22Rv1 (cell line): ENCODE measurements at regions not wholly inside any gene's neighbourhood (a gene's known extent, or its start where the extent isn't known, plus 50 kb on each side); places are given as distances from the start of the nearest gene placed in this dataset.

ENCODE experiments used
- ZFX ChIP-seq: fragments of 450-650 bp; IDR thresholded peaks from 2 replicates; pipeline ENCODE4 v1.6.1; 2017; ENCODE audit warnings: antibody characterized with exemption, borderline replicate concordance
- TF ChIP-seq, protein P1 (sequence below): fragments of 450-650 bp; IDR thresholded peaks from 2 replicates; pipeline ENCODE4 v1.5.1; 2017; ENCODE audit warnings: mild to moderate bottlenecking

- TF ChIP-seq, protein P1, sequence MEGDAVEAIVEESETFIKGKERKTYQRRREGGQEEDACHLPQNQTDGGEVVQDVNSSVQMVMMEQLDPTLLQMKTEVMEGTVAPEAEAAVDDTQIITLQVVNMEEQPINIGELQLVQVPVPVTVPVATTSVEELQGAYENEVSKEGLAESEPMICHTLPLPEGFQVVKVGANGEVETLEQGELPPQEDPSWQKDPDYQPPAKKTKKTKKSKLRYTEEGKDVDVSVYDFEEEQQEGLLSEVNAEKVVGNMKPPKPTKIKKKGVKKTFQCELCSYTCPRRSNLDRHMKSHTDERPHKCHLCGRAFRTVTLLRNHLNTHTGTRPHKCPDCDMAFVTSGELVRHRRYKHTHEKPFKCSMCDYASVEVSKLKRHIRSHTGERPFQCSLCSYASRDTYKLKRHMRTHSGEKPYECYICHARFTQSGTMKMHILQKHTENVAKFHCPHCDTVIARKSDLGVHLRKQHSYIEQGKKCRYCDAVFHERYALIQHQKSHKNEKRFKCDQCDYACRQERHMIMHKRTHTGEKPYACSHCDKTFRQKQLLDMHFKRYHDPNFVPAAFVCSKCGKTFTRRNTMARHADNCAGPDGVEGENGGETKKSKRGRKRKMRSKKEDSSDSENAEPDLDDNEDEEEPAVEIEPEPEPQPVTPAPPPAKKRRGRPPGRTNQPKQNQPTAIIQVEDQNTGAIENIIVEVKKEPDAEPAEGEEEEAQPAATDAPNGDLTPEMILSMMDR: no peak
- no peak for TF ChIP-seq ZFX
Measured at GRCh38 chr13:90652036-90652435, 695.5 kb upstream of the MIR17HG start.
